HG02852 (cell line): ENCODE measurements at regions not wholly inside any gene's neighbourhood (a gene's known extent, or its start where the extent isn't known, plus 50 kb on each side); places are given as distances from the start of the nearest gene placed in this dataset.

Experiments used
- ATAC-seq: cut with Tn5 transposase; IDR thresholded peaks from one replicate; pipeline ENCODE4 v1.9.1; 2021; ENCODE audit warnings: mild to moderate bottlenecking, moderate library complexity; ENCODE audit not compliant: unreplicated experiment

DNA sequence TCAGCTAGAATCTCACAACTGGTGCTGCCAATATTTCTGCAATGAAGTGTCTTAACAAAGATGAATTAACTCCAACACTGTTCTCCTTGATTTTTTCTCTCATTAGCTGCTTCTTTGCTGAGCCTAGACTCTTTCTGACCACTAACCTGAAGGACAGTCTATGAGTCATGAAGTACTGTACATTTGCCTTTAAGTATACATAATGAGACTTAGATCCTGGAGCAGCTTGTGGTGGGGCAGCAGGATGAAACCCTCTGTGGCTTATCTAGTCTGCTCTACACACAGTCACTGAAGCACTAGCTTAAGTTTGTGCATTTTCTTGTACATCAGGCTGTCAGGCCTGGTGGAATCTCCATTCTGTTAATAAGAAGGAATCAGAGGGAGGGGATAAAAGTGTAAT is 307.4 kb upstream of the SMIM31 start:
- no peak for ATAC-seq

GRCh38 chr4:164461901-164462300 is 292.0 kb upstream of the SMIM31 start:
- no peak for ATAC-seq

- ATAC-seq, result no peak
These were observed 291.5 kb upstream of the SMIM31 start for GRCh38 chr4:164462471-164462870.

DNA sequence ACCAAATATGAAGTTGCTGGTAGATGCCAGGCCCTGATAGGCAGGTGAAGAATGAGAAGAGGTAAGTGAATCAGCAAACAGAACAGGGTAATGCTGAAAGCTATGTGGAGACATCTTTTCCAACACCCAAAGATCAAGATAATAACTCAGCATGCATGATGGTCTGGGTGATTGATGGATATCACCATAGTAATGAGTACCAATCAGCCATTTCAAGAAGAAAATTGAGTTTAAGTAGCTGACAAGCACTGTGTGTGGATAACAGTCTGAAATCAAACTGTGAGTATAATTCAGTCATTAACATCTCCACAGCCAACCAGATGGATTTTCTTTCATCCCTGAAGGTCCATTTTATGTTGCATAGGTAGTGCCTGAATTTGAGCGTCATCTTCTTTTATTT is 289.6 kb upstream of the SMIM31 start:
- ATAC-seq, result no peak

DNA sequence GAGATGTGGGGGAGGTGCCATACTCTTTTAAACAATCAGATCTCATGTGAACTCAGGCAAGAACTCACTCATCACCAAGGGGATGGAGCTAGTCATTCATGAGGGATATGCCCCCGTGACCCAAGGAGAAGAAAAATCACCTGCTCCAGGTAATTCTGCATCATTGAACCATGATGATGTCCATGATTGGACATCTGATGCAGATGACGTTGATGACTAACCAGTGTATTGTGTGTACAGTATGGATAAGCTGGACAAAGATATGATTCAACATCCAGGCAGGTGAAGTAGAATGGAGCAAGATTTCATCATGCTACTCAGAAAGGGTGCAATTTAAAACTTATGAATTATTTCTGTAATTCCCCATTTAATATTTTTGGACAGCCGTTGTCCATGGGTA is 286.4 kb upstream of the SMIM31 start:
- ATAC-seq, result no peak

DNA sequence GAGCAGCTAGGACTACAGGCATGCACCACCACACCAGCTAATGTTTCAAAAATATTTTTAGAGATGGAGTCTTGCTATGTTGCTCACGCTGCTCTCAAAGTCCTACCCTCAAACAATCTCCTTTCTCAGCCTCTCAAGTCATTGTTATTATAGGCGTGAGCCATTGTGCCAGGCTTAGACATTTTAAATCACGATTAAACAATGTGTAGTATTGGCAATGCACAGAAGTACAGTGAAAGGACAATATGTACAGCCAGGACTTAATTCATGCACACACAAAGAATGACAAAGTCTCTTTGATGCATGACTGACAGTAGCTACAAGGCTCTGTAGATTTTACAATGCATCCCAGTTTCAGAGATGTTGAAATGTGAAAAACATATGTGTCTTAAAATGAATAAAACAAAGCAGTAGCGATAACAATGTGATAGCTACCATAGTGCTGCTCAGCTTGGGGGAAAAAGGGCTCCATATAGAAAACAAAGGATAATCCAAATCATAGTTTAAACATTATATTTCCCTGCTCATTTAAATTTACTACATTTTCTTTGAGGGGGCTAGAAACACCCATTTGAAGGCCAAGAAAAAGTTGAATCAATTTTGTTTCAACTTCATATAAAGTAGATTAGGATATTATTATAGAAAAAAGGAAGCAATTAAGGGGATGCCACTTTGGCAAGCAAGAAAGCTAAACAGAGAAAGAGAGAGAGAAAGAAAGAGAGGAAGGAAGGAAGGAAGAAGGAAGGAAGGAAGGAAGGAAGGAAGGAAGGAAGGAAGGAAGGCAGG is 272.4 kb upstream of the SMIM31 start:
- no peak for ATAC-seq

- ATAC-seq, result no peak
These were observed 271.9 kb upstream of the SMIM31 start for GRCh38 chr4:164482092-164482404.

GRCh38 chr4:164482758-164483157 is 271.2 kb upstream of the SMIM31 start:
- no peak for ATAC-seq

DNA sequence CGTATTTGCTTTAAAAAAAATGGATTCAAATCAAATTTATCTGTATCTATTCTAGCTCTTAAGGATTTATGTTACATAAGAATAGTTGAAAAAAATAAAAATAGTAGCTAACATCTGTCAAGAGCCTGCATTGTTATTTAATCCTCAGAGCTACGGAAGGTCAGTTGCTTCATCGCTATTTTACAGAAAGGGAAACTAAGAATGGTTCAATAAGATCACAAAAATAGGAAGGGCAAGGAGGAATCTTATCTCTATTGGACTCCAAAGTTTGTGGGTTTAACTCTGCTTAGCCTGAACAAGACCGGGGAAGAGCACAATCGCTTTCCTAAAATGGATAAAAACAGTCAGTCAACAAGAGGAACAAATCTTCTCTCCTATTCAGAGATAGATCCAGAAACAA is 270.2 kb upstream of the SMIM31 start:
- ATAC-seq, result no peak

- ATAC-seq, result no peak
These were observed 269.4 kb upstream of the SMIM31 start for GRCh38 chr4:164484551-164484950.

GRCh38 chr4:164485136-164485535 is 268.8 kb upstream of the SMIM31 start:
- ATAC-seq, result no peak

DNA sequence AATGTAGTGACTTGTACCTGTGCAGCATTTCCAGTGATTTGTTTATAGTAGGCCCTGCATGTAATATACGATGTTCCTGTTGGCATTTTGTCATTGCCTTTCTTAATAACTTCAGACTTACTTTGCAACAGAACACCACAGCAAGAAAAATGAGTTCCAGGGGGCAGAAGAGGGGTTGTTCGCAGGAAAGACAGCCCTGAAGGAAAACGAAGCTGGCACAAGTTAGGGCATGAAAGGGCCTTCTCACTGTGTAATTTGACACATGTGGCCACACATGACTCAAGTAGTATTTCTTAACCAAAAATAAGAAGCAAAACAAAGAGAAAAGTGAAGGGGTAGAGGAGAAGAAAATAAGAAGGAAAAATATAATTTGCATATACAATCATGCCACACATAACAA is 265.8 kb upstream of the SMIM31 start:
- no peak for ATAC-seq

DNA sequence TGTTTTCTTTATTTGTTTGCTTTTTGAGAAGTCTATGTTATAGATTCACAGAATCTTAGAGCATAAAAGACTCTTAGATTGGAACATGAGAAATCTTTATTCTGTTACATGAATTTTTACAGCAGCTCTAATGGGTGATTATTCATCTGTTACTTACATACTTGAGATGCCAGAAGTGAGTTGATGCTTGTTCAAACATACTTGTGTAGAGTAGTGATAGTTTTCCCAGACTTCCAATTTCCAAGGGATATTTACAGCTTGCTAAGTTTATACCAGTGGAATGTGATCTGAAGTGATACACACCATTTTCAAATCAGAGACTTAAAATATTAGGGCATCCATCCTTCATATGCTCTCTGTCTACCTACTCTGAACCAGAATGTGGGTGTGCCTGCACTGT is 252.9 kb upstream of the SMIM31 start:
- ATAC-seq, result no peak

GRCh38 chr4:164503874-164504273 is 250.1 kb upstream of the SMIM31 start:
- ATAC-seq, result no peak

GRCh38 chr4:164508097-164508496 is 245.8 kb upstream of the SMIM31 start:
- ATAC-seq, result no peak

DNA sequence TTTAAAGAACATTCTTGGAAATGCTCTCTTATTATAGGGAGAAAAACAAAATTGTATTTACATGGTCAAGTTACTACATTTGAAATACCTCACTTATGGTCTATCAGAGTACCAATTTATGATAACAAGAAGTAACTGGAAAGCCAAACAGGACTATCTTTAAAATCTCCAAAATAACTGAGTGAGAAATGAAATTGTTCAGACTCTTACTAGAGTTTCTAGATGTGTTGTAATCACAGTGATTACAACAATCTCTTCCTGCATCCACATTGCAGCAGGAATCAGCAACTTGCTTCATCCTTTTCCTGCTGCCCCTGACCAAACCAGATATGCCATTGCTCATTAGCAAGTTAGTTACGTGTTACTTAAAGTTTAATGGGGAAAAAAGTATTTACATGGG is 245.2 kb upstream of the SMIM31 start:
- ATAC-seq, result no peak

DNA sequence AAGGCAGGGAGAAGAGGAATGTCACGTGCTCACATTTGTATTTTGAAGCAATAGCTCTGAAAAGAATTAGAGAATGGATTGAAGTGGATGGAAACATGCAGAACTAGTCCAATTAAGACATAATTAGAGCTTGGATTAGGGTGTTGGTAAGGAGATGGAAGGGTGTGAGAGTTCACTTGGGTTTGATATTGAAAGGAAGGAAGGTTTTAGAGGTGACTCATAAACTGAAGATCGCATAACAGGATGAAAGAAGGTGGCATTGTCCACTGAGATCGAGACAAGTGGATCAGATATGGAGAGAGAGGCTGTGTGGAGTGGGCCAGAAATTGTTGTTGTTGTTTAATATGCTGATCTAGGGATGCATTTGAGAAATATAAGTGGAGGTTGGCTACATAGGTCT is 244.0 kb upstream of the SMIM31 start:
- ATAC-seq, result no peak

- no peak for ATAC-seq
These were observed 241.8 kb upstream of the SMIM31 start for GRCh38 chr4:164512124-164512523.

DNA sequence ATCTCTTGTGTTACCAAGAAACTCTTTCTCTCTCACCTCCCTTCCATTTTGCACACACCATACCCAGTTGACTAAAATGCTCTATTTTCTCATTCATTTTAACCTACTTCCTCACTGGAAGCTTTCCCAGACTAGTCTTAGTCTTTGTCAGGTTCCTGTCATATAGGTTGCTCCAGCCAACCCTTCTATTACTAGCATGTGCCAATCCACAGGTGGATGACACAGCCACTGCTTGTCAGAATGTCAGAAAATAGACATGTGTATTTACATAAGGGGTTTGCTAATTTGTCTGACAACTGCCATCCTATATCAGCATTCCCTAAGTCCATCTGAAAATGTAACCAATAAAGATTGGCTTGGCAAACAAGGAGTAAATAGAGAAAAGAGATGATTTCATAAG is 239.2 kb upstream of the SMIM31 start:
- no peak for ATAC-seq

DNA sequence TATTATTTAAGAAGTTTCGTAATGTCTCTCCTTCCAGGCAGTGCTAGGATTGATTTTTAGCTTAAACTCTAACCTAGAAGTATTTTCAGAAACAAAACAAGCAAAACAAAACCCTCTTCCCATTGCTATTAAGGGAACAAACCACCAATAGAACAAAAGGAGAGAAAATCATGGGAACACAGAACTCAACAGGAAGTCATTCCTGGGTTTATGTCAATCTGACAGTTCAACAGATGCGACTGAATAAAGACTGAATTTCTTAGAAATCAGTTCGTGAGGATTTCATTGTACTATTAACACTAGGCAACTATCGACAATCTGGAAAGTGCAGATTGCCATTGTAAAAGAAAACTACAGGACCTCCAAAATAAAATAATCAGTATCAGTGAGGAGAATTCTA is 229.1 kb upstream of the SMIM31 start:
- ATAC-seq, result no peak

DNA sequence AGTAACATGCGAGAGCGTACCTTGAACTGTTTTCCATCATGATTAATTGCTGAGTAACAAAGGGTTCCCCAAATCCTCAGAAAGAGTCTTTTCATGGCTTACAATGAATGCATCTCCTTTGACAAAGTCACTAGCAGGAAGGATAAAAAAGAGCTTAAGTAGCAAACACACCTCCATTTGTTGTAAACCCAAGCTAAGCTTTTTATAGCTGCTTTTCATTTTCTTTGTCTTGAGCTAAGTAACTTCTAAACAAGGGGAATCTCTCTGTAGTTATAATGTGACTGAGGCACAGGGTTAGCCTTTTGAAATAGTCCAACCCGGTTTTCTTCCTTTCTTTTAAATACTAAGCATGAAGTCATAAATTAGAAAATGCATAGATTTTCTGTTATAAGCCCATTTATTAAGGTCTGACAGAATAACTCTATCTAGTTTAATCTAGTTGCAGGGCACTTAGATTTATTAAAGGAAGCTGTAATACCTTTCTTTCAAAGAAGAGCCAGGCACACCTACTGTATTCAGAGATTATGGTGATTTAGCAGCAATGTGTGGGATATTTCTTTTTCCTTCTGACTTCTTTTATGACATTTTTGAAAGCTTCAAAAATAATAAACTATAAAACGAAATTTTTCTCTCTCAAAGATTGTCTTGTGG is 226.9 kb upstream of the SMIM31 start:
- ATAC-seq, result no peak

- ATAC-seq, result no peak
These were observed 224.9 kb upstream of the SMIM31 start for GRCh38 chr4:164529058-164529457.

GRCh38 chr4:164529486-164529885 is 224.4 kb upstream of the SMIM31 start:
- no peak for ATAC-seq
